ENCODE measurements at regions not wholly inside any gene's neighbourhood (a gene's known extent, or its start where the extent isn't known, plus 50 kb on each side); places are given as distances from the start of the nearest gene placed in this dataset.

GRCh38 chr2:149800624-149801542 is 213.3 kb upstream of the MMADHC start:
- TF ChIP-seq EZH2 (IDR thresholded peaks at IDR 0.05; ENCODE audit: insufficient read depth, poor library complexity, severe bottlenecking): no peak
- TF ChIP-seq EZH2phosphoT487 (IDR thresholded peaks at IDR 0.05; ENCODE audit: insufficient read depth, low read depth): no peak
